Astrocyte (in vitro differentiated cells and primary cell): ENCODE measurements at regions not wholly inside any gene's neighbourhood (a gene's known extent, or its start where the extent isn't known, plus 50 kb on each side); places are given as distances from the start of the nearest gene placed in this dataset.

Experiments used
- DNase-seq: peaks from one replicate; pipeline ENCODE4 v3.0.0-alpha.2; 2010; ENCODE audit warnings: low read depth
- FAIRE-seq: peaks from 2 replicates; lab custom pipeline; 2011; peaks lifted over from hg19 to GRCh38; lab: Jason Lieb, UNC
- H2AFZ ChIP-seq: 2 replicates; pipeline ENCODE4 v1.6.0; 2012; ENCODE audit warnings: low read depth, low read length, inconsistent platforms
- H3K27ac ChIP-seq: 2 replicates; pipeline ENCODE4 v1.5.1; 2011; ENCODE audit warnings: low read depth, low read length, inconsistent platforms
- H3K27me3 ChIP-seq: 2 replicates; pipeline ENCODE4 v1.6.0; 2011; ENCODE audit warnings: low read length, inconsistent platforms; ENCODE audit not compliant: insufficient read depth
- H3K36me3 ChIP-seq: 2 replicates; pipeline ENCODE4 v1.5.1; 2011; ENCODE audit warnings: low read length, inconsistent platforms; ENCODE audit not compliant: insufficient read depth
- H3K4me1 ChIP-seq: 2 replicates; pipeline ENCODE4 v1.5.1; 2011; ENCODE audit warnings: low read length, inconsistent platforms; ENCODE audit not compliant: insufficient read depth
- H3K4me2 ChIP-seq: 2 replicates; pipeline ENCODE4 v1.6.0; 2012; ENCODE audit warnings: low read length, inconsistent platforms
- H3K4me3 ChIP-seq: 2 replicates; pipeline ENCODE4 v1.5.1; 2011; ENCODE audit warnings: low read depth, mild to moderate bottlenecking, low read length, inconsistent platforms; ENCODE audit not compliant: insufficient read depth
- H3K79me2 ChIP-seq: 2 replicates; pipeline ENCODE4 v1.6.0; 2012; ENCODE audit warnings: mild to moderate bottlenecking, low read length, inconsistent platforms; ENCODE audit not compliant: insufficient read depth
- H3K9ac ChIP-seq: 2 replicates; pipeline ENCODE4 v1.6.0; 2012; ENCODE audit warnings: mild to moderate bottlenecking, low read length, inconsistent platforms
- H3K9me3 ChIP-seq: 2 replicates; pipeline ENCODE4 v1.5.1; 2012; ENCODE audit warnings: low read depth, mild to moderate bottlenecking, low read length, inconsistent platforms; ENCODE audit not compliant: insufficient read depth
- H4K20me1 ChIP-seq: 2 replicates; pipeline ENCODE4 v1.6.0; 2012; ENCODE audit warnings: low read length, inconsistent platforms; ENCODE audit not compliant: insufficient read depth
- H3K27ac Mint-ChIP-seq: one replicate; pipeline ENCODE4 v1.8.0; 2021; ENCODE audit warnings: mild to moderate bottlenecking, mixed read lengths; ENCODE audit not compliant: unreplicated experiment
- H3K27me3 Mint-ChIP-seq: one replicate; pipeline ENCODE4 v1.8.0; 2021; ENCODE audit warnings: low read depth, mixed read lengths; ENCODE audit not compliant: unreplicated experiment
- H3K36me3 Mint-ChIP-seq: one replicate; pipeline ENCODE4 v1.8.0; 2021; ENCODE audit warnings: low read depth, mixed read lengths; ENCODE audit not compliant: unreplicated experiment
- H3K4me1 Mint-ChIP-seq: one replicate; pipeline ENCODE4 v1.8.0; 2021; ENCODE audit warnings: low read depth, mixed read lengths; ENCODE audit not compliant: unreplicated experiment
- H3K4me3 Mint-ChIP-seq: one replicate; pipeline ENCODE4 v1.8.0; 2021; ENCODE audit warnings: mild to moderate bottlenecking, moderate library complexity, mixed read lengths; ENCODE audit not compliant: unreplicated experiment
- H3K9me3 Mint-ChIP-seq: one replicate; pipeline ENCODE4 v1.8.0; 2021; ENCODE audit warnings: mild to moderate bottlenecking, mixed read lengths; ENCODE audit not compliant: unreplicated experiment
- EZH2 ChIP-seq: IDR thresholded peaks from 2 replicates; pipeline ENCODE4 v1.6.1; 2012; ENCODE audit warnings: mild to moderate bottlenecking, low read length, inconsistent platforms; ENCODE audit not compliant: insufficient read depth
- TF ChIP-seq, protein P1 (sequence below): IDR thresholded peaks from 2 replicates; pipeline ENCODE4 v1.5.1; 2011; ENCODE audit warnings: low read depth, mild to moderate bottlenecking, inconsistent platforms, low read length, moderate library complexity; ENCODE audit not compliant: insufficient read depth

DNA sequence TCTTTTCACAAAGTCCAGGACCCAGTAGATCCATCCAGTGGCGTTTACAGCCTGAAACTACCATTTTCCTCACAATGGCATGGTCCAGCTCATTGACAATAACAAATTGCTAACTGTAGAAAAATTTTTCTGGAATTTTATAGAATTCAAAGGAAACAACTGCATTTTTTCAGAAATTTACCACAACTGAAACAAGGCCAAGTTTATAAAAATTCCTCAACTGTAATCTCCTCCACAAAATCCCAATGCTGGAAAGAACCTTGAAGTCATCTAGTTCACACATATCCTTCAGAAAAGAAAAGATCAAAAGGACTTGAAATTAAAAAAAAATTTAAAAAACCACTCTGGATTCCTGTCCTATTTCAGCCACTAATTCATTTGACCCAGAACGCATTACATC lies 226.0 kb upstream of the CTAGE1 start:
- H4K20me1 ChIP-seq = no peaks in the 10 kb centered on the region
- TF ChIP-seq, protein P1, sequence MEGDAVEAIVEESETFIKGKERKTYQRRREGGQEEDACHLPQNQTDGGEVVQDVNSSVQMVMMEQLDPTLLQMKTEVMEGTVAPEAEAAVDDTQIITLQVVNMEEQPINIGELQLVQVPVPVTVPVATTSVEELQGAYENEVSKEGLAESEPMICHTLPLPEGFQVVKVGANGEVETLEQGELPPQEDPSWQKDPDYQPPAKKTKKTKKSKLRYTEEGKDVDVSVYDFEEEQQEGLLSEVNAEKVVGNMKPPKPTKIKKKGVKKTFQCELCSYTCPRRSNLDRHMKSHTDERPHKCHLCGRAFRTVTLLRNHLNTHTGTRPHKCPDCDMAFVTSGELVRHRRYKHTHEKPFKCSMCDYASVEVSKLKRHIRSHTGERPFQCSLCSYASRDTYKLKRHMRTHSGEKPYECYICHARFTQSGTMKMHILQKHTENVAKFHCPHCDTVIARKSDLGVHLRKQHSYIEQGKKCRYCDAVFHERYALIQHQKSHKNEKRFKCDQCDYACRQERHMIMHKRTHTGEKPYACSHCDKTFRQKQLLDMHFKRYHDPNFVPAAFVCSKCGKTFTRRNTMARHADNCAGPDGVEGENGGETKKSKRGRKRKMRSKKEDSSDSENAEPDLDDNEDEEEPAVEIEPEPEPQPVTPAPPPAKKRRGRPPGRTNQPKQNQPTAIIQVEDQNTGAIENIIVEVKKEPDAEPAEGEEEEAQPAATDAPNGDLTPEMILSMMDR = no peak
- TF ChIP-seq EZH2 = no peak
- H3K4me2 ChIP-seq = no peak overlapping the region
- H3K27me3 Mint-ChIP-seq = no peaks in the 10 kb centered on the region
- H3K4me3 ChIP-seq = no peak overlapping the region
- peaks cover 2% of the 10 kb centered on the region for H3K9me3 ChIP-seq
- H2AFZ ChIP-seq = no peak overlapping the region
- H3K4me3 Mint-ChIP-seq = no peak overlapping the region
- peak overlapping the region; percentile 59 for H3K27ac Mint-ChIP-seq
- peaks cover 11% of the 10 kb centered on the region for H3K4me1 ChIP-seq
- no peak for FAIRE-seq
- H3K36me3 Mint-ChIP-seq = no peaks in the 10 kb centered on the region
- no peaks in the 10 kb centered on the region for H3K36me3 ChIP-seq
- no peaks in the 10 kb centered on the region for H3K27me3 ChIP-seq
- no peaks in the 10 kb centered on the region for H3K79me2 ChIP-seq
- DNase-seq = peak; percentile 80
- H3K4me1 Mint-ChIP-seq = peaks cover 13% of the 10 kb centered on the region
- no peak overlapping the region for H3K27ac ChIP-seq
- H3K9me3 Mint-ChIP-seq = no peaks in the 10 kb centered on the region
- no peak overlapping the region for H3K9ac ChIP-seq

DNA sequence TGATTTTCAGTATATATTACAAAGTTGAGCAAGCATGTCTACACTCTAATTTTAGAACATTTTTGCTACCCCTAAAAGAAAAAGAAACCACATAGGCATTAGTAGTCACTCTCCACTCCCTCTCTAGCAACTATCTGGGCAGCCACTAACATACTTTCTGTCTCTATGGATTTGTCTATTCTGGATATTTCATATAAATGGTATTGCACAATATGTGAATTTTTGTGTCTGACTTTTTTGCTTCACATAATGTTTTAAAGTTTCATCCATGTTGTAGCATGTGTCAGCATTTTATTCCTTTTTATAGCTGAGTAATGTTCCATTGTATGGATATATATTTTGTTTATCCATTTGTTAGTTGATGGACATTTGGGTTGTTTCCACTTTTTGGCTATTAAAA lies 232.5 kb upstream of the CTAGE1 start:
- peaks cover 4% of the 10 kb centered on the region for H3K4me1 Mint-ChIP-seq
- no peaks in the 10 kb centered on the region for H3K27me3 Mint-ChIP-seq
- Histone ChIP-seq H3K79me2 (no peaks in the 10 kb centered on the region), H3K4me3 (no peak overlapping the region), H3K9me3 (no peaks in the 10 kb centered on the region), H4K20me1 (no peaks in the 10 kb centered on the region), H3K4me2 (no peak overlapping the region), H3K27me3 (no peaks in the 10 kb centered on the region), H3K27ac (no peak overlapping the region), H2AFZ (no peak overlapping the region), H3K4me1 (no peaks in the 10 kb centered on the region), H3K36me3 (no peaks in the 10 kb centered on the region), H3K9ac (no peak overlapping the region)
- TF ChIP-seq, protein P1 = no peak
- TF ChIP-seq EZH2 = no peak
- DNase-seq = no peak
- H3K4me3 Mint-ChIP-seq = no peak overlapping the region
- H3K27ac Mint-ChIP-seq = no peak overlapping the region
- peaks cover 6% of the 10 kb centered on the region for H3K9me3 Mint-ChIP-seq
- no peak for FAIRE-seq
- H3K36me3 Mint-ChIP-seq = no peaks in the 10 kb centered on the region

DNA sequence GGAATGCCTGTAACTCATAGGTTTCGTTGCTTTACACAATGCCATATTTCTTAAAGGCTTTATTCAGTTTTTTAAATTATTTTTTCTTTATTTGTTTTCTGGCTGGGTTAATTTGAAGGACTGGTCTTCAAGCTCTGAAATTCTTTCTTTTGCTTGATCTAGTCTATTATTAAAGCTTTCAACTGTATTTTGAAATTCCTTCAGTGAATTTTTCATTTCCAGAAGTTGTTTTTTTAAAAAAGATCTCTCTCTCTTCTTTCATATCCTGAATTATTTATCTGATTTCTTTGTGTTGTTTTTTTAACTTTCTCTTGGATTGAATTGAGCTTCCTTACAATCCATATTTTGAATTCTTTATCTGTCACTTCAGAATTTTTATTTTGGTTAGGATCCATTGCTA lies 239.9 kb upstream of the CTAGE1 start:
- Histone ChIP-seq H3K9me3 (peaks cover 6% of the 10 kb centered on the region), H3K4me2 (no peak overlapping the region), H2AFZ (no peak overlapping the region), H3K36me3 (no peaks in the 10 kb centered on the region), H3K27me3 (no peaks in the 10 kb centered on the region), H3K27ac (no peak overlapping the region), H4K20me1 (no peaks in the 10 kb centered on the region), H3K9ac (no peak overlapping the region), H3K4me1 (no peaks in the 10 kb centered on the region), H3K79me2 (no peaks in the 10 kb centered on the region), H3K4me3 (no peak overlapping the region)
- Mint-ChIP-seq H3K4me1 (no peaks in the 10 kb centered on the region), H3K27me3 (no peaks in the 10 kb centered on the region), H3K4me3 (no peak overlapping the region), H3K27ac (no peak overlapping the region), H3K36me3 (no peaks in the 10 kb centered on the region), H3K9me3 (peaks cover 24% of the 10 kb centered on the region)
- FAIRE-seq = no peak
- TF ChIP-seq, protein P1 = no peak
- no peak for TF ChIP-seq EZH2
- DNase-seq = no peak
